Colonic mucosa (tissue), 4 donors: ENCODE measurements at regions not wholly inside any gene's neighbourhood (a gene's known extent, or its start where the extent isn't known, plus 50 kb on each side); places are given as distances from the start of the nearest gene placed in this dataset.

ENCODE experiments used
- DNase-seq: peaks from one replicate; pipeline ENCODE4 v3.0.0-alpha.2; 2020
- H3K27ac ChIP-seq: fragments of 200-600 bp; one replicate; pipeline ENCODE4 v1.8.0; 2021
- H3K27me3 ChIP-seq: fragments of 200-600 bp; one replicate; pipeline ENCODE4 v1.8.0; 2021
- H3K36me3 ChIP-seq: fragments of 200-600 bp; one replicate; pipeline ENCODE4 v1.8.0; 2021
- H3K4me1 ChIP-seq: fragments of 200-600 bp; one replicate; pipeline ENCODE4 v1.8.0; 2021; ENCODE audit warnings: mild to moderate bottlenecking
- H3K4me3 ChIP-seq: fragments of 200-600 bp; one replicate; pipeline ENCODE4 v1.8.0; 2021
- H3K9ac ChIP-seq, 2 donors: one replicate each; pipeline ENCODE4 v1.7.0; 2013; ENCODE audit warnings: control low read depth in 2 of 2, low read depth in 2 of 2, low read length in 2 of 2
- H3K9me3 ChIP-seq: fragments of 200-600 bp; one replicate; pipeline ENCODE4 v1.8.0; 2021
- CTCF ChIP-seq: fragments of 200-600 bp; IDR thresholded peaks from one replicate; pipeline ENCODE4 v1.8.0; 2022; ENCODE audit warnings: antibody characterized with exemption, mild to moderate bottlenecking
- intact Hi-C: fragments of 100-400 bp; cut with DNase I; formaldehyde crosslinking; loops from one replicate; pipeline ENCODE4 v1.14.1; 2022
- donor health status: healthy.
- donor health status: DM: no; HTN: no; CAD: no.
- donor health status: DM: no; HTN: no; CAD: no.

- DNase-seq = no peak
- no peak for TF ChIP-seq CTCF
- no peaks in the 10 kb centered on the region for H3K36me3 ChIP-seq
- no peak overlapping the region for H3K4me3 ChIP-seq
- H3K27me3 ChIP-seq = no peaks in the 10 kb centered on the region
- no peaks in the 10 kb centered on the region for H3K4me1 ChIP-seq
- no peaks in the 10 kb centered on the region for H3K9me3 ChIP-seq
- intact Hi-C loops = no loop called here
- H3K27ac ChIP-seq = no peak overlapping the region
- no peak overlapping the region for H3K9ac ChIP-seq
These were observed 131.8 kb upstream of the JARID2 start for GRCh38 chr6:15114061-15114460.

DNA sequence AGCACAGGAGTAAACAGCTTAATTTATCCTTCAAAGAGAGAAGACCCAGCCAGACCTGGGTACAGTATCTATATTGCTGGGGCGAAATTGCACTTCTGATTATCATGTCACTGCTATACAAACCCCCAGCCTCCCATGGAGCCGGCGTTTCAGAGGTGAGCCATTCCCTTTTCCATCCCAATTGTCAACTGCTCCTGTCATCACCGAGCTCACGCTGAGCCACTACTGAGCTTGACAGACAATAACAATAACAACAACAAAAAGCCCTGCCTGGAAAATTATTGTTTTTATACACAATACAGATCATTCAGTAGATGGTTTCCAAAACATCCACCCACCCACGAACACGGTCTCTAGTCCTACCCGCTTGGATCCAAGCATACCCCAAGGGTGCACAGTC lies 129.0 kb upstream of the JARID2 start:
- no peaks in the 10 kb centered on the region for H3K4me1 ChIP-seq
- DNase-seq = no peak

GRCh38 chr6:15121443-15121842 lies 124.4 kb upstream of the JARID2 start:
- no peak for DNase-seq
- H3K27me3 ChIP-seq = no peaks in the 10 kb centered on the region
- intact Hi-C loops = no loop called here
- H3K9ac ChIP-seq = no peak overlapping the region
- H3K27ac ChIP-seq = no peak overlapping the region
- TF ChIP-seq CTCF = no peak
- H3K36me3 ChIP-seq = no peaks in the 10 kb centered on the region
- no peak overlapping the region for H3K4me3 ChIP-seq
- no peaks in the 10 kb centered on the region for H3K9me3 ChIP-seq
- no peaks in the 10 kb centered on the region for H3K4me1 ChIP-seq

More for the DNA sequence above, 129.0 kb upstream of the JARID2 start:
- Histone ChIP-seq H3K27me3 (no peaks in the 10 kb centered on the region), H3K9me3 (no peaks in the 10 kb centered on the region), H3K36me3 (no peaks in the 10 kb centered on the region), H3K27ac (no peak overlapping the region), H3K4me3 (no peak overlapping the region), H3K9ac (no peak overlapping the region)
- intact Hi-C loops = no loop called here
- TF ChIP-seq CTCF = no peak

- H3K36me3 ChIP-seq = no peaks in the 10 kb centered on the region
- H3K27me3 ChIP-seq = no peaks in the 10 kb centered on the region
- intact Hi-C loops = no loop called here
These were observed 123.8 kb upstream of the JARID2 start for GRCh38 chr6:15121977-15122550.

GRCh38 chr6:15129887-15130286 lies 116.0 kb upstream of the JARID2 start:
- Histone ChIP-seq H3K9ac (no peak overlapping the region), H3K9me3 (no peaks in the 10 kb centered on the region), H3K36me3 (no peaks in the 10 kb centered on the region), H3K4me3 (no peak overlapping the region), H3K27ac (no peak overlapping the region), H3K4me1 (no peaks in the 10 kb centered on the region), H3K27me3 (no peaks in the 10 kb centered on the region)
- no peak for DNase-seq
- TF ChIP-seq CTCF = no peak
- intact Hi-C loops = no loop called here

More at GRCh38 chr6:15121977-15122550, 123.8 kb upstream of the JARID2 start:
- Histone ChIP-seq H3K27ac (no peak overlapping the region), H3K9ac (no peak overlapping the region), H3K4me3 (no peak overlapping the region), H3K9me3 (no peaks in the 10 kb centered on the region), H3K4me1 (no peaks in the 10 kb centered on the region)
- no peak for TF ChIP-seq CTCF
- DNase-seq = no peak
